WTC11 (cell line): ENCODE measurements at regions not wholly inside any gene's neighbourhood (a gene's known extent, or its start where the extent isn't known, plus 50 kb on each side); places are given as distances from the start of the nearest gene placed in this dataset.

ENCODE experiments used
- CREB1 ChIP-seq: sonication (generic); formaldehyde crosslinking; IDR thresholded peaks from 2 replicates; pipeline ENCODE4 v1.8.0; 2023; ENCODE audit warnings: mild to moderate bottlenecking, missing genetic modification reagents
- CTCF ChIP-seq: fragments of 200-600 bp; IDR thresholded peaks from 2 replicates; pipeline ENCODE4 v1.8.0; 2022; ENCODE audit warnings: antibody characterized with exemption
- FOXK1 ChIP-seq: sonication (generic); formaldehyde crosslinking; IDR thresholded peaks from 2 replicates; pipeline ENCODE4 v1.8.0; 2022; ENCODE audit warnings: mild to moderate bottlenecking, moderate library complexity, missing genetic modification reagents
- FOXP4 ChIP-seq: sonication (generic); formaldehyde crosslinking; IDR thresholded peaks from 2 replicates; pipeline ENCODE4 v1.8.0; 2022; ENCODE audit warnings: mild to moderate bottlenecking, missing genetic modification reagents
- SMAD4 ChIP-seq: sonication (generic); formaldehyde crosslinking; IDR thresholded peaks from 2 replicates; pipeline ENCODE4 v1.8.0; 2022; ENCODE audit warnings: mild to moderate bottlenecking, missing genetic modification reagents
- SOX15 ChIP-seq: fragments of 250-450 bp; sonication (Bioruptor Pico); IDR thresholded peaks from 2 replicates; pipeline ENCODE4 v1.9.0; 2021; ENCODE audit warnings: mild to moderate bottlenecking
- TP53 ChIP-seq: sonication (generic); formaldehyde crosslinking; IDR thresholded peaks from 2 replicates; pipeline ENCODE4 v1.8.1; 2023; ENCODE audit warnings: mild to moderate bottlenecking, missing genetic modification reagents
- ZNF219 ChIP-seq: sonication (generic); formaldehyde crosslinking; IDR thresholded peaks from 2 replicates; pipeline ENCODE4 v1.8.0; 2023; ENCODE audit warnings: missing genetic modification reagents, mild to moderate bottlenecking, borderline replicate concordance
- TF ChIP-seq, protein P1 (sequence below): sonication (generic); formaldehyde crosslinking; IDR thresholded peaks from 2 replicates; pipeline ENCODE4 v1.8.0; 2022; ENCODE audit warnings: mild to moderate bottlenecking, missing genetic modification reagents
- TF ChIP-seq, protein P2 (sequence below): sonication (generic); formaldehyde crosslinking; IDR thresholded peaks from 2 replicates; pipeline ENCODE4 v1.8.1; 2023; ENCODE audit warnings: mild to moderate bottlenecking, moderate library complexity, missing genetic modification reagents

- TF ChIP-seq FOXK1 (CRISPR knock-in tag) (no peak), FOXP4 (no peak), ZNF219 (CRISPR knock-in tag) (no peak), SMAD4 (CRISPR knock-in tag) (no peak), TP53 (no peak), CTCF (no peak), CREB1 (CRISPR knock-in tag) (no peak), SOX15 (no peak)
- TF ChIP-seq, protein P1, sequence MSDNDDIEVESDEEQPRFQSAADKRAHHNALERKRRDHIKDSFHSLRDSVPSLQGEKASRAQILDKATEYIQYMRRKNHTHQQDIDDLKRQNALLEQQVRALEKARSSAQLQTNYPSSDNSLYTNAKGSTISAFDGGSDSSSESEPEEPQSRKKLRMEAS (CRISPR knock-in tag) = no peak
- TF ChIP-seq, protein P2, sequence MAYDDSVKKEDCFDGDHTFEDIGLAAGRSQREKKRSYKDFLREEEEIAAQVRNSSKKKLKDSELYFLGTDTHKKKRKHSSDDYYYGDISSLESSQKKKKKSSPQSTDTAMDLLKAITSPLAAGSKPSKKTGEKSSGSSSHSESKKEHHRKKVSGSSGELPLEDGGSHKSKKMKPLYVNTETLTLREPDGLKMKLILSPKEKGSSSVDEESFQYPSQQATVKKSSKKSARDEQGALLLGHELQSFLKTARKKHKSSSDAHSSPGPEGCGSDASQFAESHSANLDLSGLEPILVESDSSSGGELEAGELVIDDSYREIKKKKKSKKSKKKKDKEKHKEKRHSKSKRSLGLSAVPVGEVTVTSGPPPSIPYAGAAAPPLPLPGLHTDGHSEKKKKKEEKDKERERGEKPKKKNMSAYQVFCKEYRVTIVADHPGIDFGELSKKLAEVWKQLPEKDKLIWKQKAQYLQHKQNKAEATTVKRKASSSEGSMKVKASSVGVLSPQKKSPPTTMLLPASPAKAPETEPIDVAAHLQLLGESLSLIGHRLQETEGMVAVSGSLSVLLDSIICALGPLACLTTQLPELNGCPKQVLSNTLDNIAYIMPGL (CRISPR knock-in tag) = no peak
Measured at GRCh38 chr15:70327856-70328678, 230.3 kb upstream of the TLE3 start.
